A549 (cell line): ENCODE measurements at regions not wholly inside any gene's neighbourhood (a gene's known extent, or its start where the extent isn't known, plus 50 kb on each side); places are given as distances from the start of the nearest gene placed in this dataset.

Experiments used
- ATAC-seq, 2 experiments: fragments of 200-7000 bp in 1 of 2; fragments of >200 bp in 1 of 2; cut with Nextera tagmentation in 1 of 2; cut with Tn5 transposase in 1 of 2; 3 replicates each; pipeline versions ENCODE4 v1.8.0 to v1.9.1; 2018 to 2020; ENCODE audit warnings: mild to moderate bottlenecking in 1 of 2, moderate library complexity in 1 of 2
- CTCF ChIA-PET: fragments of 300-600 bp; sonication (Branson Sonifier 250); formaldehyde crosslinking; extraction: SDS; loops from one replicate; lab custom pipeline; 2021; ENCODE audit warnings: antibody characterized with exemption, inconsistent platforms; lab: Yijun Ruan, JAX
- POLR2A ChIA-PET: fragments of 350-600 bp; formaldehyde crosslinking; extraction: SDS; loops from one replicate; lab custom pipeline; 2021; ENCODE audit warnings: antibody characterized with exemption, inconsistent platforms; lab: Yijun Ruan, JAX
- DNase-seq, 2 experiments: peaks; one replicate each; pipeline versions ENCODE4 v3.0.0 to v3.0.0-alpha.2; 2011 to 2016; ENCODE audit warnings: low read depth in 1 of 2, low spot score in 1 of 2
- FAIRE-seq: peaks from 2 replicates; lab custom pipeline; 2011; peaks lifted over from hg19 to GRCh38; lab: Jason Lieb, UNC
- H3K27ac ChIP-seq, 2 experiments: fragments of >200 bp; sonication (Bioruptor Twin); formaldehyde crosslinking; 3 replicates each; pipeline ENCODE4 v1.5.1; 2016 to 2017
- H3K4me1 ChIP-seq: fragments of >200 bp; sonication (Bioruptor Twin); formaldehyde crosslinking; 3 replicates; pipeline ENCODE4 v1.6.1; 2016
- H3K4me2 ChIP-seq: fragments of >200 bp; sonication (Bioruptor Twin); formaldehyde crosslinking; 3 replicates; pipeline ENCODE4 v1.6.1; 2016
- H3K4me3 ChIP-seq: fragments of >200 bp; sonication (Bioruptor Twin); formaldehyde crosslinking; 3 replicates; pipeline ENCODE4 v1.5.1; 2016
- H3K9me3 ChIP-seq: fragments of >200 bp; sonication (Bioruptor Twin); formaldehyde crosslinking; 3 replicates; pipeline ENCODE4 v1.6.1; 2016
- BHLHE40 ChIP-seq: IDR thresholded peaks from 2 replicates; pipeline ENCODE4 v1.6.1; 2012; ENCODE audit warnings: low read depth, low read length, inconsistent platforms
- CBX2 ChIP-seq: fragments of 200-600 bp; sonication (generic); IDR thresholded peaks from 2 replicates; pipeline ENCODE4 v1.6.1; 2016; ENCODE audit warnings: low read depth, mild to moderate bottlenecking, borderline replicate concordance
- CEBPB ChIP-seq, 2 experiments: fragments of >200 bp in 1 of 2; sonication (Bioruptor Twin) in 1 of 2; formaldehyde crosslinking in 1 of 2; IDR thresholded peaks; 2 replicates each; pipeline ENCODE4 v1.6.1; 2012 to 2016
- CHD2 ChIP-seq: fragments of 150-350 bp; IDR thresholded peaks from 2 replicates; pipeline ENCODE4 v1.6.1; 2014; ENCODE audit warnings: low read length; ENCODE audit not compliant: partially characterized antibody
- CHD4 ChIP-seq: fragments of 200-600 bp; sonication (generic); IDR thresholded peaks from 2 replicates; pipeline ENCODE4 v1.6.1; 2016; ENCODE audit warnings: antibody characterized with exemption, mild to moderate bottlenecking, borderline replicate concordance
- CTCF ChIP-seq: fragments of >200 bp; sonication (Bioruptor Twin); formaldehyde crosslinking; IDR thresholded peaks from 3 replicates; pipeline ENCODE4 v1.5.1; 2016
- EHF ChIP-seq: fragments of 250-450 bp; sonication (Bioruptor Pico); IDR thresholded peaks from 2 replicates; pipeline ENCODE4 v1.5.0; 2020; ENCODE audit warnings: mild to moderate bottlenecking
- EP300 ChIP-seq, 2 experiments: fragments of >200 bp; sonication (Bioruptor Twin); formaldehyde crosslinking; IDR thresholded peaks; 2 replicates in 1 of 2; 3 replicates in 1 of 2; pipeline ENCODE4 v1.6.1; 2016 to 2017
- GATA3 ChIP-seq: IDR thresholded peaks from 2 replicates; pipeline ENCODE4 v1.6.1; 2012; ENCODE audit warnings: borderline replicate concordance
- HDAC2 ChIP-seq: fragments of 200-600 bp; sonication (generic); IDR thresholded peaks from 2 replicates; pipeline ENCODE4 v1.6.1; 2016
- HOXA7 ChIP-seq: fragments of 250-450 bp; sonication (Bioruptor Pico); IDR thresholded peaks from 2 replicates; pipeline ENCODE4 v1.5.0; 2020; ENCODE audit warnings: mild to moderate bottlenecking, moderate library complexity
- JUN ChIP-seq, 2 experiments: fragments of >200 bp; sonication (Bioruptor Twin); formaldehyde crosslinking; IDR thresholded peaks; 2 replicates in 1 of 2; 3 replicates in 1 of 2; pipeline ENCODE4 v1.6.1; 2016 to 2017
- KDM1A ChIP-seq: fragments of 200-600 bp; sonication (generic); IDR thresholded peaks from 2 replicates; pipeline ENCODE4 v1.6.1; 2016; ENCODE audit warnings: low read depth, mild to moderate bottlenecking
- MAX ChIP-seq: IDR thresholded peaks from 2 replicates; pipeline ENCODE4 v1.6.1; 2012
- MAZ ChIP-seq: fragments of 150-350 bp; IDR thresholded peaks from 2 replicates; pipeline ENCODE4 v1.6.1; 2014; ENCODE audit warnings: antibody characterized with exemption, low read depth, low read length, borderline replicate concordance
- MYC ChIP-seq: IDR thresholded peaks from 2 replicates; pipeline ENCODE4 v1.6.1; 2012; ENCODE audit warnings: mild to moderate bottlenecking, inconsistent platforms, low read length, improper control_type of control experiment, borderline replicate concordance
- NR3C1 ChIP-seq: fragments of >200 bp; sonication (Bioruptor Twin); formaldehyde crosslinking; IDR thresholded peaks from 3 replicates; pipeline ENCODE4 v1.6.1; 2017
- POLR2AphosphoS2 ChIP-seq: conservative IDR thresholded peaks from 2 replicates; pipeline ENCODE4 v1.6.1; 2012; ENCODE audit warnings: low read length, improper control_type of control experiment, inconsistent platforms
- RFX5 ChIP-seq: fragments of 450-650 bp; IDR thresholded peaks from 2 replicates; pipeline ENCODE4 v1.7.1; 2014; ENCODE audit warnings: antibody characterized with exemption, mild to moderate bottlenecking, moderate library complexity
- RNF2 ChIP-seq: fragments of 200-600 bp; sonication (generic); IDR thresholded peaks from 2 replicates; pipeline ENCODE4 v1.6.1; 2016; ENCODE audit warnings: low read depth, mild to moderate bottlenecking, antibody characterized with exemption, moderate library complexity, borderline replicate concordance
- SREBF2 ChIP-seq: fragments of 450-650 bp; IDR thresholded peaks from 2 replicates; pipeline ENCODE4 v1.6.1; 2014; ENCODE audit warnings: mild to moderate bottlenecking, moderate library complexity
- TFCP2L1 ChIP-seq: fragments of 250-450 bp; sonication (Bioruptor Pico); IDR thresholded peaks from 2 replicates; pipeline ENCODE4 v1.5.0; 2021; ENCODE audit warnings: mild to moderate bottlenecking
- TP53 ChIP-seq: fragments of 250-450 bp; sonication (Bioruptor Pico); IDR thresholded peaks from 2 replicates; pipeline ENCODE4 v1.5.0; 2021; ENCODE audit warnings: mild to moderate bottlenecking, moderate library complexity
- WGBS: methylation state at CpG from one replicate; pipeline ENCODE4 v1.1.6; 2017; ENCODE audit errors: missing lambda C conversion rate; 5-methylcytosine and 5-hydroxymethylcytosine counted together
- TF ChIP-seq, protein P1 (sequence below): fragments of 200-600 bp; sonication (generic); IDR thresholded peaks from 2 replicates; pipeline ENCODE4 v1.6.1; 2016; ENCODE audit warnings: antibody characterized with exemption, mild to moderate bottlenecking, moderate library complexity
- TF ChIP-seq, protein P2 (sequence below): fragments of 250-450 bp; sonication (Bioruptor Pico); IDR thresholded peaks from 2 replicates; pipeline ENCODE4 v1.5.0; 2020; ENCODE audit warnings: low read depth, mild to moderate bottlenecking, moderate library complexity

- no peak for TF ChIP-seq BHLHE40
- no peak for TF ChIP-seq HOXA7 (CRISPR knock-in tag)
- TF ChIP-seq EP300 (IDR thresholded peaks at IDR 0.05): no peak
- TF ChIP-seq, protein P1, sequence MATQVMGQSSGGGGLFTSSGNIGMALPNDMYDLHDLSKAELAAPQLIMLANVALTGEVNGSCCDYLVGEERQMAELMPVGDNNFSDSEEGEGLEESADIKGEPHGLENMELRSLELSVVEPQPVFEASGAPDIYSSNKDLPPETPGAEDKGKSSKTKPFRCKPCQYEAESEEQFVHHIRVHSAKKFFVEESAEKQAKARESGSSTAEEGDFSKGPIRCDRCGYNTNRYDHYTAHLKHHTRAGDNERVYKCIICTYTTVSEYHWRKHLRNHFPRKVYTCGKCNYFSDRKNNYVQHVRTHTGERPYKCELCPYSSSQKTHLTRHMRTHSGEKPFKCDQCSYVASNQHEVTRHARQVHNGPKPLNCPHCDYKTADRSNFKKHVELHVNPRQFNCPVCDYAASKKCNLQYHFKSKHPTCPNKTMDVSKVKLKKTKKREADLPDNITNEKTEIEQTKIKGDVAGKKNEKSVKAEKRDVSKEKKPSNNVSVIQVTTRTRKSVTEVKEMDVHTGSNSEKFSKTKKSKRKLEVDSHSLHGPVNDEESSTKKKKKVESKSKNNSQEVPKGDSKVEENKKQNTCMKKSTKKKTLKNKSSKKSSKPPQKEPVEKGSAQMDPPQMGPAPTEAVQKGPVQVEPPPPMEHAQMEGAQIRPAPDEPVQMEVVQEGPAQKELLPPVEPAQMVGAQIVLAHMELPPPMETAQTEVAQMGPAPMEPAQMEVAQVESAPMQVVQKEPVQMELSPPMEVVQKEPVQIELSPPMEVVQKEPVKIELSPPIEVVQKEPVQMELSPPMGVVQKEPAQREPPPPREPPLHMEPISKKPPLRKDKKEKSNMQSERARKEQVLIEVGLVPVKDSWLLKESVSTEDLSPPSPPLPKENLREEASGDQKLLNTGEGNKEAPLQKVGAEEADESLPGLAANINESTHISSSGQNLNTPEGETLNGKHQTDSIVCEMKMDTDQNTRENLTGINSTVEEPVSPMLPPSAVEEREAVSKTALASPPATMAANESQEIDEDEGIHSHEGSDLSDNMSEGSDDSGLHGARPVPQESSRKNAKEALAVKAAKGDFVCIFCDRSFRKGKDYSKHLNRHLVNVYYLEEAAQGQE: no peak
- TF ChIP-seq CHD2: no peak
These were observed 67.3 kb downstream of the SYNE3 start (continued) for GRCh38 chr14:95449131-95449530.

DNA sequence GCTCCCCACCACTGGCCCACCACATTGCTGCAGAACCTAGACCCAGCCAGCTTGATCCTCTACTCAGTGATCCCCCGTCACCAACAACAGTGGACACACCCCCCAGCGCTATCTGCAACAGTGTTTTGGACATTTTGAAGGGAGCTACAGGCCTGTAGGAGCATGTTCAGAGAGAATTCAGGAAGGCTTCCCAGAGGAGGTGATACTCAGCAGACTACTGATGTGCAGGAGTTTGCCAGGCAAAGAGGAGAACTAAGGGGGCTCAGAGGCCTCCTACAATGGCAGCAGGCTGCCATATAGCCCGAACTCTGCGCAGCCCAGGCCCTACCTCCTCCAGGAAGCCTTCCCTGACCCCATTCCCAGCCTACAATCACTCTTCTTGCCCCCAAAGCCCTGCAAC is 70.0 kb downstream of the SYNE3 start:
- no peak for ATAC-seq
- no peak for TF ChIP-seq CBX2
- no peak for TF ChIP-seq CEBPB (IDR thresholded peaks at IDR 0.05)
- TF ChIP-seq HDAC2: no peak
- no peak for TF ChIP-seq KDM1A
- no peak for TF ChIP-seq MAZ
- TF ChIP-seq, protein P2, sequence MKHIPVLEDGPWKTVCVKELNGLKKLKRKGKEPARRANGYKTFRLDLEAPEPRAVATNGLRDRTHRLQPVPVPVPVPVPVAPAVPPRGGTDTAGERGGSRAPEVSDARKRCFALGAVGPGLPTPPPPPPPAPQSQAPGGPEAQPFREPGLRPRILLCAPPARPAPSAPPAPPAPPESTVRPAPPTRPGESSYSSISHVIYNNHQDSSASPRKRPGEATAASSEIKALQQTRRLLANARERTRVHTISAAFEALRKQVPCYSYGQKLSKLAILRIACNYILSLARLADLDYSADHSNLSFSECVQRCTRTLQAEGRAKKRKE (CRISPR knock-in tag): no peak
- no peak for TF ChIP-seq RFX5
- no peak for TF ChIP-seq SREBF2
- TF ChIP-seq CHD4: no peak
- no peak for DNase-seq
- POLR2A ChIA-PET: interaction anchor here (1.6 kb wide), 1 partner anchor 88 kb away, joined by 6 read pairs; the partner anchor contains the start of gene GLRX5
- Histone ChIP-seq H3K27ac (no peak overlapping the region), H3K4me2 (no peak overlapping the region), H3K4me1 (no peaks in the 10 kb centered on the region), H3K9me3 (no peaks in the 10 kb centered on the region), H3K4me3 (no peak overlapping the region)
- CTCF ChIA-PET: interaction anchor here (1.0 to 10.9 kb wide), 7 partner anchors 13 to 548 kb away, joined by 3 to 133 read pairs (median 12); partner anchors contain the start of gene SYNE3
- FAIRE-seq: no peak
- WGBS: 55% methylated on average over 4 of the region's 4 CpGs

- Histone ChIP-seq H3K4me3 (no peak overlapping the region), H3K4me1 (no peaks in the 10 kb centered on the region)
- no peak for FAIRE-seq
- TF ChIP-seq GATA3 (no peak), TP53 (CRISPR knock-in tag) (no peak), SREBF2 (no peak), CHD2 (no peak), RNF2 (no peak), POLR2AphosphoS2 (no peak), HOXA7 (CRISPR knock-in tag) (no peak), MAX (no peak), CTCF (no peak), JUN (IDR thresholded peaks at IDR 0.05) (no peak), EHF (CRISPR knock-in tag) (no peak), TFCP2L1 (CRISPR knock-in tag) (no peak), MYC (no peak), NR3C1 (no peak)
- TF ChIP-seq, protein P2 (CRISPR knock-in tag): no peak
- TF ChIP-seq, all 56 proteins: peak for 0
- ChIA-PET POLR2A (interaction anchor here (1.6 kb wide), 1 partner anchor 89 kb away, joined by 6 read pairs; the partner anchor contains the start of gene GLRX5), CTCF (interaction anchor here (1.0 to 10.9 kb wide), 10 partner anchors 8 to 757 kb away, joined by 3 to 133 read pairs (median 9); partner anchors contain the start of gene SYNE3)
- WGBS: 64% methylated on average over 5 of the region's 6 CpGs
- ATAC-seq (no peak), DNase-seq (no peak)
- Histone ChIP-seq H3K9me3 (no peaks in the 10 kb centered on the region), H3K27ac (no peak overlapping the region), H3K4me2 (no peak overlapping the region)
These were observed 70.8 kb downstream of the SYNE3 start for GRCh38 chr14:95445676-95446075.
